Fibroblast of skin of right biceps (primary cell): ENCODE measurements at regions not wholly inside any gene's neighbourhood (a gene's known extent, or its start where the extent isn't known, plus 50 kb on each side); places are given as distances from the start of the nearest gene placed in this dataset.
"Not testable (repeated sequence)": the region's sequence is repeated elsewhere in the genome, so short reads cannot be mapped to it uniquely, and the experiment has no call there.

Source experiments
- DNase-seq: peaks from one replicate; pipeline ENCODE4 v3.0.0-alpha.2; 2013

DNA sequence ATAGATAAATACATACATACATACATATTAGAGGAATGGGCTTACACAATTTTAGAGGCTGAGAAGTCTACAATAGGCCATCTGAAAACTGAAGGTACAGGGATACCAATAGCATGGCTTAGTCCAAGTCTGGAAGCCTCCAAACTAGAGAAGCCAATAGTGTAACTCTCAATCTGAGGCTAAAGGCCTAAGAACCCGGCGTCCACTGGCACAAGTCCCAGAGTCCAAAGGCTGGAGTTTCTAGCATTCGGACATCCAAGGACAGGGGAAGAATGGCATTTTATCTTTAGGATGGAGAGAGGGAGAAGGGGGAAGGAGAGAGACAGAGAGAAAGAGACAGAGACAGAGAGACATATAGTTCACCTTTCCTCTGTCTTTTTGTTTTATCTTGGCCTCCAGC is 63.7 kb upstream of the SYT4 start:
- no peak for DNase-seq

DNA sequence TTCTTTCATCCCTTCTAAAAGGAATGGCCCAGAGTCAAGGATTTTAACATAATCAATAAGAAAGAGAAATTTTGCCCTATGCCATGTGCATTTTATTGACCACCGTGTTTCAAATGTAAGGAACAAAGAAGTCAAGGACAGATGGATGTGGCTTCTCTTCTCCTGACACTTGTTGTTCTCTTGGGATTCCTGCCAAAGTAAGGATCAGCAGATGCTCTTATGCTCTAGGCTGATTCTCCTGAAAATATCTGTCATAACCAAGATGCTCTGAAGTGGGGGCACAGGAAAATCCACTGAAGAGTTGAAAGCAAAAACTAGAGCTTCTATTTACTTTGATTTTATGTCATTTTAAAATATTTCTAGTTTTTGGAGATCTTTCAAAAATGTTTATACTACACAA is 72.9 kb upstream of the SYT4 start:
- no peak for DNase-seq

DNA sequence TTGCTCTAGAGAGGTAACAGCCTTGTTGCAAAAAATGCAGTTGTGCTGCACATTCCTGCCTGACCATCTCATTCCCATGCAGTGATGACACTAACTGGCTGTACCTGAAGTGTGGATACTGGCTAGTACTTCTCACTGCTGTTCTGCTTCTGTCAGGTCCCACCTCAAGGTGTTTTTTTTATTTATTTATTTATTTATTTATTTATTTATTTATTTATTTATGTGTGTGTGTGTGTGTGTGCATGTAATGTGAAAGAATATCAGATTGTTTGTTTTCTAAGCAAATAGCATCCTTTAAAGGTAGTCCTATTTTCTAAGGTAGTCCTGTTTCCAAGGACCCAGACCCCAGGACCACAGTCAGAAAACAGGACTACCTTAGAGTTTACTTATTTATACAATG is 87.2 kb upstream of the SYT4 start:
- DNase-seq, result no peak

DNA sequence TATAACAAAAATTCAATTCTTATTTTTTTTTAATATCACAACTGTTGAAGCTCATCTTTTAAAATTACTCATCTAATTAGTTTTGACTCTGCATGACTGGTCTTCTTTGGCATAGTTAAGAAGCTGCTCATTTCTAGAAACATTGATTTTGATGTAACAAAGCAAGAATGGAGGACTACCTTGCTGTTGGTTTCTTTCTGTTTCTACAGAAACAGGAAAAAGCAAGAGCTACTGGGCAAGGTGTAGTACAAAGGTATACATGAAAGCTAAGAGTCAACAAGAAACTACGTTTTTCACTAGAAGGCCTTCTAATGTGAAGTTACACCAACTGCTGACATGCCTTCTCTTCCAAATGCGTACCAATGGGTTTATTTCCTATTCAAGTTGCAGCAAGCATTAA is 90.6 kb upstream of the SYT4 start:
- no peak for DNase-seq

DNA sequence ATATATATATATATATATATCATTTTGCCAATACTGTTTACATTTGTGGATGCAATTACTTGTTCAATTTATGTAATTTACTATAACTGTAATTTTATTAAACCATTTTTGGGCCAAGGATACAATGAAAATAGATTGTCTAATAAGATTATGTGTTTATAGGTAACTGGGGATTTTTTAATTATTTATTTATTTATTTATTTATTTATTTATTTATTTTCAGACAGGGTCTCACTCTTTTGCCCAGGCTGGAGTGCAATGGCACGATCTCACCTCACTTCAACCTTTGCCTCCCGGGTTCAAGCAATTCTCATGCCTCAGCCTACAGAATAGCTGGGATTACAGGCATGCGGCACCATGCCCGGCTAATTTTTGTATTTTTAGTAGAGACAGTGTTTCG is 92.0 kb upstream of the SYT4 start:
- not testable (repeated sequence) for DNase-seq

DNA sequence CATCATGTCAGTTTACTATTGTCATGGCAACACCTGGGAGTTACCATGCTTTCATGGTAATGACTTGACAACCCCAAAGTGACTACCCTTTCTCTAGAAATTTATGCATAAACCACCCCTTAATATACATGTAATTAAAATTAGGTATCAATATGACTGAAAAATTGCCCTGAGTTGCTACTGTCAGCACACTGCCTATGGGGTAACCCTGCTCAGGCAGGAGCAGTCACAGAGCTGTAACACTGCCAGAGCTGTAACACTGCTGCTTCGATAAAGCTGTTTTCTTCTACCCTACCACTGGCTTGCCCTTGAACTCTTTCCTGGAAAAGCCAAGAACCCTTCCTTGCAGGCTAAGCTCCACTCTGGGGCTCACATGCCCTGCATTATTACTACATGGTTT is 95.5 kb upstream of the SYT4 start:
- no peak for DNase-seq

DNA sequence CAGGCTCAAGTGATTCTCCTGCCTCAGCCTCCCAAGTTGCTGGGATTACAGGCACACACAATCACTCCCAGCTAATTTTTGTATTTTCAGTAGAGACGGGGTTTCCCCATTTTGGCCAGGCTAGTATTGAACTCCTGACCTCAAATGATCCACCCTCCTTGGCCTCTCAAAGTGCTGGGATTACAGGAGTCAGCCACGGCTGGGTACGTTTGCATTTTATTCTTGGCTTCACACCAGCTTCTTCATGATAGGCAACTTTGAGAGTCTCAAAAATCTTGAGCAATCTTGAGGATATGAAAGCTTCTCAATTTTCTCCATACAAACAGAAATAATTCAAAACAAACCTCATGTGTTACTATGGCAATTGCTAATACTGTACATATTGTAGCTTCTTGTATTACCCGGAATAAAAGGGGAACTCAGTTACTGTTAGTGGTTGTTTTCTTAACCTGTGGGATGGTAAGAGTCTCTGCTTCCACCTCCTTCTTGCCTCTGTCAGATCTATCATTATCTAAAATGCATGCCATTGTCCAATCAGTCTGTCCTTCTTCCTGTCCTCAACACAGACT is 102.9 kb upstream of the SYT4 start:
- DNase-seq, result no peak

DNA sequence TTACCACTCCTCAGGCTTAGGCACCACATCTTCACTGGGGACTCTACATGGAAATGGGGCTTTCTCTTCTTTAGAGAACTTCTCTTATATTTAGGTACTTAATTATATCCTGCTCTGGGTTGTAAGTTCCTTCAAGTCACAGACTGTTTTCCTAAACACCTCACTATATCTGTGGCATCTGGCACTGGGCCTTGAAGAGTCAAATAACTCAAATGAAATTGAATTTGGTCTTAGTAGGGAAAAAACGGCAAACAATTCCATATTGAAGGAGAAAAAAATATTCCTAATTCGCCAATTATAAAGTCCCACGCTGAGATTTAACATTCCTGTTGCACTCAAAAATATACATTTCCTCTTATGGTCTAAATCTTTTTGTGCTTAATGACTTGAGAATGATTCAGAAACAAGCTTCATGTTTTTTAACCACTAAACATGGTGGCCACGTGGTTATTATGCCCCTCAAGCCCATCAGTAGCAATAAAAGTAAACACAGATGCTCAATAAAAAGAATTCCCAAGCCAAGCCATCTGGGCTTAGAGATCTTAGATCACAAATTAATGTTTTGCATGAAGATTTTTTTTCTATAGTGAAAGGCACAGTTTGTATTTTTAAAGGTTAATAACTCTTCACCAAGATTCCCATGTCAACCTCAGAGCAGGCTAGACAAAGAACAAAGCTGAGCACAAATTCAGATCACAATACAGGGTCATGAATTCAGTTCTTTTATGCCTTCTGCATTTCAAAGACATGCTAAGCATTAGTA is 105.5 kb upstream of the SYT4 start:
- no peak for DNase-seq

DNA sequence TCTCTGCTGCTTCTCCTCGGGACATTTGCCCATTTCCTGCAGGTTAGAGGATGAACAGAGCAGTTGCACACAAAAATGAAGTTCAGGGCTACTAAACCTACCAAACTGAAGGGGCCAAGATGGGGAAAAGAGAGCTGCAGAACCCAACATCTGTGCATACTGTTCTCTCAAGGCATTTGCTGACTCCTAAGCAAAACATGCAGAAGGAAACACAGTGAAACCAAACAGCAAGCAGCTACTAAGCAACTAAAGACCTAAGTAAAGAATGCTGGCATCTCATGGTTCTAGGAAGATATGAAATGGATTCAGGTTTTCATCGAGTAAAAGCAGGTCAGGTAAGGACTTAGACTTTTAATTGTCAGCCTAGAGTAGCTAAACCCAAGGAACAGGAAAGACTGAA is 111.9 kb upstream of the SYT4 start:
- DNase-seq, result no peak

DNA sequence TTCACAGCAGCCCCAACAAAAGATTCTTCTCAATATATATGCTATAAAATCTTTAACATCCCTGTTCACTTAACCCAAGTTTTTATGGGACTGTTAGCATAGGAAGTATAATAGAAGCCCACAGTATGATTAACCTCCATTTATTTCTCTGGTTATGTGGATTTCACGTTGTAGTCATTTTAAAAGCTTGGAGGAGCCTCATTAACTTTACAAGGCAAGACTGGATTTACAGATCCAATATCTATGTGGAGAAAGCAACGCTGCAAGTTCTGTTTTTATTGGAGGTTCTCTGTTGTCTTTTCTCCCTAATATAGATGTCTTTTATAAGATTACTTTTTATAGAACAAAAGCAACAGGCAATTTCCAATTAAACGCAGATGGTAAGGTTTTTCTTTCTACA is 114.9 kb upstream of the SYT4 start:
- no peak for DNase-seq

DNA sequence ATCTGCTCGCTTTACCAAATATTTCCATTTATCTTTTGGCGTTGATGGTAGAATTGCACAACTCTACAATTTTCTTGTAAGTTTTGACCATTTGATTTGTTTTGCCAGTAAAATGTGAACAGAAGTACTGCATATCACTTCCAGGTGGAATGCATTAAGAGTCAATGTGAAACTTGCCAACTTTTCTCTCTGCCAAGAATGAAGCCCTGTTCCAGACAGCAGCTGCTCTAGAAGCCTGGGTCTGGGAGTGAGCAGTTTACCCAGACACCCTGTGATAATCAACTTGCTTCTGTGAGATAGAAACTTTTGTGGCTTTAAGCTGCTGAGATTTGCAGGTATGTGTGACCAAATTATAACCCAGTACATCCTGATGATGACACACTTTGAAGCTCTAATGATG is 115.9 kb upstream of the SYT4 start:
- no peak for DNase-seq

DNA sequence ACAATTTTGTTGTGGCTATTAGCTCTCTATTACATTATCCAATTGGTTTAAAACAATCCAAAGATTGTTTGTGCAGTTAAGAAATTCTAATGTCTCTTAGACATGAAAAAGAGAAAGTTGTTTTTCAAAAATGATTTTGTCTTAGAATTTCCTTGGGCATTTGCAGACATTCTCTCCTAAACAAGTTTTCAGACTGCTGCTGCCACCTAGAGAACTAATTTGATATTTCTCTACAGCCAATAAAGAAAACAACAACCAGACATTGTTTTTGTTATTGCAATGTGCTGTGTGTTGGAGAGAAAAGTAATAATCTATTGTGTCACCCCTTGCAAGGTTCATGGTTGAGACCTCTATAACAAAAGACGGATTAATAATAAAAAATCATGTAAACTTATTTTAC is 119.0 kb upstream of the SYT4 start:
- DNase-seq, result no peak

DNA sequence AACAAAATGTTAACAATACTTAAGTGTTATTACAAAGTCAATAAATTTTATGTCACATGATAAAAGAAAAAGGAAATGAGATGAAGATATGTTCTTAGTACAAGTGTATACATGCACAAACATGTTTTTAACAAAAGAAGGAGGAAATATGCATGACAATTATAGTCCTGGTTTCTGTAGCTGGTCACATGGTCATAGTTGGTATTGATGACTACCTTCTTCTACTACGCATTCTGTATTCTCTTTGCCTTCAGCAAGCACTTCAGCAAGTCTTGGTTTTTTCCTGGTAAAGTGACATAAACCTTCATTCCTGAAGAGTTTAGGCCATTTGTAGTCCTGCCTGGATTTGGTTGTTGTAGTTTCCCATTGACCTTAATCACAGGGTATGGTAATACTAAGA is 121.3 kb upstream of the SYT4 start:
- DNase-seq, result no peak

DNA sequence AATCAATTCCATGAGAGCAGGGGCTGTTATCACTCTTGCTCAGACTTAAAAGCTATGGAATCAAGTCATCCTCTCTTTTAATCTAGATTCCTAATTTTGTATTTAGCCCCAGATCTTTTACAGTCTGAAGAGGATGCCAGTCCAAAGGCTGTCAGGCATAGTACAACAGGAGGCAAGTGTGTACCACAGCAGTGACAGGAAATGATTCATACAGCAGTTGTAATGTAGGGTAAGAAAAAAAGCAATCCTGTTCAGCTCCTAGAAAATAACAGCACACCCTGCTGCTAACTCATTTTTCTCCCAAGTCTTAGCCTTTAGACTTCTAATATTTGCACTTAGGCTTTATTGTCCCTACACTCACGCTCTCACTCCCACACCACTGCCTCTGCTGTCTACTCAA is 127.8 kb upstream of the SYT4 start:
- DNase-seq, result peak; percentile 2

DNA sequence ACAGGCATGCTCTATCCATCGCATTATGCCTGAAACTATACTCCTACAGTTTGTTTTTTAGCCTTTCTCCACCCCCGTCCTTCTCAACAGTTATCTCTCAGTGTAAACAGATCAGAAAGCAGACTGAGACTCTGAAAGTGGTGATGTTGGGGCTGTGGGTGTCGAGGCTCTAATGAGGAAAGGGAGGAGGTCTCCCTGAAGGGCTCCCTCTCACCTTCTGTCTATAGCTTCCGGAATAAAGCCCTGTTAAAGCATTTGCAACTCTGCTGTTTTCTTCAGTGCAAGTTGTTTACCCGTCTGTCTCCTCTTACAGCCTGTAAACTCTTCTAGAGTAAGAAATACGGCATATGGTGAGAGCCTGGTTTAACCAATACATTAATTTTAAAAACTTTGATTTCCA is 136.7 kb upstream of the SYT4 start:
- DNase-seq, result no peak

DNA sequence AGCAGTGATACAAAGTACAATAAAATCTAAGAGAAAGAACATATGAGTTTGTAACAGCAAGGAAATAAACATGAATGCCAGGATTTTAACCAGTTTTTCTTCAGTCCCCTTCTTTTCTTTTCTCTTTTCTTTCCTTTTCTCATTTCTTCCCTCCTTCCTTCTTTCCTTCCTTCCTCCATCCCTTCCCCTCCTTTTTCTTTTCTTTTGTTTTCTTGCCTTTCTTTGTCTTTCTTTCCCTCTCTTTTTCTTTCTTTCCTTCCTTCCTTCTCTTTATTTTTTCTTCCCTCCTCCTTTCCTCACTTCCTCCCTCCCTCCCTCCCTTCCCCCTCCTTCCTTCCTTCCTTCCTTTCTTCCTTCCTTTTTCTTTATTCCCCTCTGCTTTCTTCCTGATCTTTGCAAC is 142.8 kb upstream of the SYT4 start:
- no peak for DNase-seq

DNA sequence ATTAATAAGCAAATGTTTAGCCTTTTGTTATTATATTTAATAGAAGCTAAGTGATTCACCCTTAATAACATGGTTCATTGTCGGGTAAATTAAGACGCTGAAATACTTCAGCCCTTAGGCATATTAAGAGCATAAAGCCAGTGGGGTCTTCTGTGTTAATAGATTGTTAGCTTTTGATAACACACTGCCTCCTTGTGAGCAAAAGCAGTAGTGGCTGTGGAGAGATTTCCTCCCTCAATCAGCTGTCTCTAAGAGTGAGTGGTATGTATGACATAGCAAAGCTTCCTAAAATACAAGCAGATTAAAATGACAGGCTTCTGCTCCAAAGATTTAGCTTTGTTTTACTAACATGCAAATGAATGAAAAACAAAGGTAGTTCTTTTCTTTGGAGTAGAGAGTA is 143.7 kb upstream of the SYT4 start:
- DNase-seq, result no peak

DNA sequence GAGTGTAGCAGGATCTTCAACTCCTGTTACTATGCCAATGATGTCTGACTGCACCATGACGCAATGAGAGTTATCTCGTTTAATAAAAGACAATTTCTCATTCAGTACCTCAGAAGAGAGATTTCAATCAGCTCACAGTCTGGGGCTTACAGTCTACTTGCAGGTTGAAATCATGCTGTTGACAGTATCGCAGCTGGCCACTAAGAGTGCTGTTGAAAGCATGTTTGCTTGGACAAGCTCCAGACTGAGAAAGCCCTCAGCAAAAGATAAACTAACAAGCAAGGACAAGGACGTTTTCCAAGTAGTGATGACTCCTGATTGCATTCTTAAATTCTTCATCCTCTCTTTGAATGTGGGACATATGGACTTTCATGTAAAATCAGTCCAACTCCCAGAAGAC is 145.2 kb upstream of the SYT4 start:
- DNase-seq, result no peak

DNA sequence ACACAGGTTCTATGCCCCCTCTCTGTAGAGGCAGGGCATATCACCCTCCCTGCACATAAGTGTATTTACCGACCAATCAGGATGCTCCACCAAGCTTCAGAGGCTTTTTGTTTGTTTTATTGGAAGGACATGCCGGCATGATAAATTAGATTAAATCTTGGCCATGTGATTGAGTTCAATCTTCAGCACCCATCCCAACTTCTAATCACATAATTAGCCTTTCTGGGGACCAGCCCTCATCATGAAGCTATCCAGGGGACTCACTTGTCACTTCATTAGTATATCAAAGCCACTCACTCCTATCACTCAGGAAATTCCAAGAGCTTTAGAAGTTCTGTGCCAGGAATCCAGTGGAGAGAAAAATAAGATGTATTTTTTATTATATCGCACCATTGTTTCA is 158.6 kb upstream of the SYT4 start:
- DNase-seq, result no peak

DNA sequence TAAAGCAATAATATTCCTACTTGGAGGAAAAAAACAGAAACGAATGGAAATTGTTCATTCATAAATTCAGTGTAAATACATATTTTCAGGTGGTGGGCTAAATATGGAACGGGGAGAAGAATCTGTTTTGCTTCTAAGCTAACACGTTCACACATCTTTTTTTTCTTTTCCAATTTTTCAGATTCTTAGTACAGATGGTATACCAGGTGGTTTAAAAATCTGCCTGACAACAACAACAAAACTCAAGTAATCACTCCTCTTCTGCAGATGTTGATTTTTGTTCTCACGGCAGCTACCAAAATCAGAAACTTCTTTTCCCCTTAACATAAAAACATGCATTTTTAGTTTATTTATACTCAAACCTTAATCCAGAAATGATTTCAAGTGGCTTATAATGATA is 164.8 kb upstream of the SYT4 start:
- no peak for DNase-seq

DNA sequence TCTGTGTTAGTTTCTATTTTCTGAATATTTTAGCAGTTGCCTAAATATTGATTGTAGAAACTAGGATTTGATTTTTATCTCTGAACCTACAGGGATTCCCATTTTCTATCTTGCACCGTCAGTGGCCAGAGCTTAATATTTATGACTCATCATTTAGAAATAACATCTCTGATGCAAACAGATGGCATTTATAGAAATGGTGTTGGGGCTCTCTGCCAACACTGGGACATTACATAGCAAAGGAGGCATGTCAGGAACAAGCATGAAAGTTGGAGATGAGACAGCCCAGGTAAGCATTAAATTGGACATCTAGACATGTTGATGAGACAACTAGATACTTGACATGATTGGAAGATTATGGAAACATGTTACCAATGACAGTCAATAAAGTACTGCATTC is 165.3 kb upstream of the SYT4 start:
- no peak for DNase-seq

DNA sequence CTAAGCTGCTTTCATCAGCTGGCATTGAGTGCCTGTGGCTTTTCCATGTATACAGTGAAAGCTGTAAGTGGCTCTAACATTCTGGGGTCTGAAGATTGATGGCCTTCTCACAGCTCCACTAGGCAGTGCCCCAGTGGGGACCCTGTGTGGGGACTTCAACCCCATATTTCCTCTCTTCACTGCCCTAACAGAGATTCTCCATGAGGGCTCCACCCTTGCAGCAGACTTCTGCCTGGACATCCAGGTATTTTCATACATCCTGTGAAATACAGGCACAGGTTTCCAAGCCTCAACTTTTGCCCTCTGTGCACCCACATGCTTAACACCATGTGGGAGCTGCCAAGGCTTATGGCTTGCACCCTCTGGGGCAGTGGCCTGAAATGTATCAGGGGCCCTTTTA is 188.2 kb upstream of the SYT4 start:
- DNase-seq, result no peak

DNA sequence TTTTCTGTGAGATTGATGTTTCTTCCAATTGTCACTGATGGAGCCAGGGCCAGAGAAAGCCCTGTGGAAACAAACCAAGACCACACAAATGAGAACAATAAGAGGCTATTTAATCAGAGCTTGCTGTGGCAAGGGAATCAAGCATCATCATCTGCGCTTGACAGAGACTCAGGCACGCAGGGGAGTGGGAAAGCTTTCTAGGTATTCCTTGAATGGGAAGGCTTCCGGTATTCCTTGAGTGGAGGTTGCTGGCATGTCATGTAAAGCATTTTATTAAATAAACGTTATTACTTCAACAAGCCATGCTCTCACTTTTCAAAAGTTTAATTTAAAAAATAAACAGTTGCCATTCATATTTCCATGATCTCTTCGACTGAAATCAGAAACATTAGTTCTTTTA is 194.6 kb upstream of the SYT4 start:
- no peak for DNase-seq

DNA sequence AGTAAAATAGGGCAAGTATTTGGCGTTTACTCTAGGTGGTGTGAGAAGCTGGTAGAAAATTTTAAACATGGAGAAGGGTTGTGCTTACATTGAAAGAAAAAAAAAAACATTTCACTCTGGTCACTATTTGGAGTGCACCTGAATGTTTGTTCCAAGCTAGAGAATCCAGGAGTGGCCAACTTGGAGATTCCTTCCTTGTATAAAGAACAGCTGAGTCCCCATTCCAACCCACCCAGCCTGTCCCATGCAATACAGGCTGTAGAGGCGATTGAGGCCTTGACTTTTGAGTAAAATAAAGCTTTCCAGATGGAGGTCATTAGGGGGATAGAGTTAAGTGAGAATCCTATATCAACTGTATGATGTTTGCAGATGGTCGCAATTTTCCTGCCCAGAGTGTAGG is 203.8 kb upstream of the SYT4 start:
- no peak for DNase-seq

DNA sequence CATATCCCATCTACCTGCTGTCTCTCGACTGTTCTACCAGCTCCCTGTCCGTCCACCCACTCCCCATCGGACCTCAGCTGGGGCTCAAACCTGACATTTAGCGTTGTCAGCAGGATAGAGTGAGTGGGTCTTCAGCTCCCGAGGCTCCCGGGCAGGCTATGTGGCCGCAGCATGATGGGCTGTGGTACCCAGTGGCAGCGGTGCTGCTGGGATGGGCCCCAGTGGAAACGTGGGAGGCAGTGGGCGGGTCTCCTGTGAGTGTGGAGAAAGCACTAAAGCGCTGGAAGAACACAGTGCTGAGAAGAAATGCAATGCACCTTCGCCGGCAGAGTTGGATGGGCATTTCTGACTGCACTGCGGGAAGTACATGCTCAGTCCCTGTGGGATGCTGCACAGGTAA is 204.8 kb upstream of the SYT4 start:
- no peak for DNase-seq
